Gastroesophageal sphincter (tissue), 4 donors: ENCODE measurements at regions not wholly inside any gene's neighbourhood (a gene's known extent, or its start where the extent isn't known, plus 50 kb on each side); places are given as distances from the start of the nearest gene placed in this dataset.

Source experiments
- ATAC-seq: fragments of 150-250 bp; one replicate; pipeline ENCODE4 v1.9.1; 2016; ENCODE audit warnings: mild to moderate bottlenecking, moderate library complexity
- H3K27ac ChIP-seq, 4 donors: fragments of 200-600 bp; sonication (generic) in 3 of 4; 1 replicate in 3 of 4; 2 replicates in 1 of 4; pipeline ENCODE4 v1.5.1; 2016 to 2019
- H3K27me3 ChIP-seq: fragments of 200-600 bp; sonication (generic); one replicate; pipeline ENCODE4 v1.5.1; 2019
- H3K36me3 ChIP-seq, 2 donors: fragments of 200-600 bp; sonication (generic); one replicate each; pipeline ENCODE4 v1.5.1; 2019; ENCODE audit warnings: control low read depth in 1 of 2
- H3K4me1 ChIP-seq, 3 donors: fragments of 200-600 bp; sonication (generic); 1 replicate in 2 of 3; 2 replicates in 1 of 3; pipeline ENCODE4 v1.5.1; 2016 to 2019; ENCODE audit warnings: control low read depth in 2 of 3
- H3K4me3 ChIP-seq, 2 donors: fragments of 200-600 bp; sonication (generic); one replicate each; pipeline ENCODE4 v1.5.1; 2019; ENCODE audit warnings: mild to moderate bottlenecking in 1 of 2, moderate library complexity in 1 of 2
- H3K9me3 ChIP-seq, 3 donors: fragments of 200-600 bp; sonication (generic); one replicate each; pipeline ENCODE4 v1.5.1; 2017 to 2019; ENCODE audit warnings: control low read depth in 2 of 3
- CTCF ChIP-seq, 4 experiments: fragments of 200-600 bp in 2 of 4; fragments of 450-650 bp in 2 of 4; sonication (generic) in 1 of 4; IDR thresholded peaks; one replicate each; pipeline ENCODE4 v1.5.1; 2017 to 2019; ENCODE audit warnings: antibody characterized with exemption in 4 of 4, mild to moderate bottlenecking in 2 of 4, moderate library complexity in 2 of 4
- EP300 ChIP-seq: sonication (generic); formaldehyde crosslinking; IDR thresholded peaks from one replicate; pipeline ENCODE4 v1.6.1; 2017; ENCODE audit warnings: antibody characterized with exemption, mild to moderate bottlenecking
- POLR2A ChIP-seq, 2 donors: fragments of 450-650 bp; IDR thresholded peaks; one replicate each; pipeline ENCODE4 v1.6.1; 2017; ENCODE audit warnings: antibody characterized with exemption in 2 of 2, mild to moderate bottlenecking in 2 of 2, moderate library complexity in 1 of 2
- POLR2AphosphoS5 ChIP-seq: sonication (generic); formaldehyde crosslinking; IDR thresholded peaks from one replicate; pipeline ENCODE4 v1.6.1; 2017; ENCODE audit warnings: antibody characterized with exemption
- WGBS, 2 donors: methylation state at CpG; one replicate each; pipeline ENCODE4 v1.1.5; 2018; ENCODE audit warnings: low coverage in 1 of 2; 5-methylcytosine and 5-hydroxymethylcytosine counted together

GRCh38 chr6:21969192-21969591 lies 327.6 kb downstream of the PRL start:
- 81 to 100% methylated on average over 2 to 4 of the region's 4 CpGs for WGBS, 2 donors
- no peaks in the 10 kb centered on the region for H3K9me3 ChIP-seq

GRCh38 chr6:21970569-21971300 lies 326.1 kb downstream of the PRL start:
- ATAC-seq = no peak
- H3K36me3 ChIP-seq = no peaks in the 10 kb centered on the region
- H3K27ac ChIP-seq = no peak overlapping the region
- peaks cover 0 to 12% (median 0%) of the 10 kb centered on the region in 3 donors for H3K4me1 ChIP-seq
- no peak overlapping the region for H3K4me3 ChIP-seq
- whole genome bisulfite sequencing, 2 donors = 55 to 69% methylated on average over 6 to 8 of the region's 9 CpGs
- no peak for TF ChIP-seq EP300
- no peak for TF ChIP-seq CTCF (IDR thresholded peaks at IDR 0.05)
- no peak for TF ChIP-seq POLR2A (IDR thresholded peaks at IDR 0.05)
- no peak for TF ChIP-seq POLR2AphosphoS5
- H3K27me3 ChIP-seq = no peaks in the 10 kb centered on the region
- H3K9me3 ChIP-seq = no peaks in the 10 kb centered on the region

More at GRCh38 chr6:21969192-21969591, 327.6 kb downstream of the PRL start:
- H3K4me3 ChIP-seq = no peak overlapping the region
- no peaks in the 10 kb centered on the region for H3K27me3 ChIP-seq
- no peak overlapping the region for H3K27ac ChIP-seq
- peaks cover 0 to 12% (median 0%) of the 10 kb centered on the region in 3 donors for H3K4me1 ChIP-seq
- no peaks in the 10 kb centered on the region for H3K36me3 ChIP-seq
- no peak for ATAC-seq
- TF ChIP-seq EP300 (no peak), POLR2A (IDR thresholded peaks at IDR 0.05) (no peak), CTCF (IDR thresholded peaks at IDR 0.05) (no peak), POLR2AphosphoS5 (no peak)

GRCh38 chr6:21971541-21971940 lies 325.3 kb downstream of the PRL start:
- H3K4me1 ChIP-seq = peaks cover 0 to 12% (median 0%) of the 10 kb centered on the region in 3 donors
- TF ChIP-seq POLR2AphosphoS5 (no peak), POLR2A (IDR thresholded peaks at IDR 0.05) (no peak), CTCF (IDR thresholded peaks at IDR 0.05) (no peak), EP300 (no peak)
- no peaks in the 10 kb centered on the region for H3K27me3 ChIP-seq
- H3K27ac ChIP-seq = no peak overlapping the region
- 100% methylated on average over 1 of the region's 1 CpG; no CpG with 5 or more reads in 1 of the 2 donors for WGBS, 2 donors
- H3K4me3 ChIP-seq = no peak overlapping the region
- H3K9me3 ChIP-seq = no peaks in the 10 kb centered on the region
- no peaks in the 10 kb centered on the region for H3K36me3 ChIP-seq
- no peak for ATAC-seq

- TF ChIP-seq POLR2A (IDR thresholded peaks at IDR 0.05) = no peak
- TF ChIP-seq EP300 = no peak
- Histone ChIP-seq H3K27me3 (no peaks in the 10 kb centered on the region), H3K9me3 (no peaks in the 10 kb centered on the region), H3K36me3 (no peaks in the 10 kb centered on the region), H3K4me3 (no peak overlapping the region), H3K4me1 (peaks cover 0 to 12% (median 0%) of the 10 kb centered on the region in 3 donors), H3K27ac (no peak overlapping the region)
- 96 to 97% methylated on average over 3 to 5 of the region's 5 CpGs for WGBS, 2 donors
- ATAC-seq = no peak
Measured at GRCh38 chr6:21972516-21972915, 324.3 kb downstream of the PRL start.

GRCh38 chr6:21977346-21977745 lies 319.5 kb downstream of the PRL start:
- H3K9me3 ChIP-seq = no peaks in the 10 kb centered on the region
- WGBS, 2 donors = 83 to 100% methylated on average over 1 of the region's 1 CpG
- no peaks in the 10 kb centered on the region for H3K27me3 ChIP-seq
- no peak for ATAC-seq
- H3K27ac ChIP-seq = no peak overlapping the region
- no peaks in the 10 kb centered on the region for H3K4me1 ChIP-seq
- peaks cover 0 to 14% of the 10 kb centered on the region in 2 donors for H3K36me3 ChIP-seq
- no peak for TF ChIP-seq POLR2A (IDR thresholded peaks at IDR 0.05)
- TF ChIP-seq POLR2AphosphoS5 = no peak
- no peak for TF ChIP-seq EP300
- TF ChIP-seq CTCF (IDR thresholded peaks at IDR 0.05) = no peak
- no peak overlapping the region for H3K4me3 ChIP-seq
